RWPE1 (cell line): ENCODE measurements at regions not wholly inside any gene's neighbourhood (a gene's known extent, or its start where the extent isn't known, plus 50 kb on each side); places are given as distances from the start of the nearest gene placed in this dataset.

Experiments used
- CTCF ChIA-PET: fragments of 350-600 bp; sonication (Branson Sonifier 250); formaldehyde crosslinking; extraction: SDS; loops from one replicate; lab custom pipeline; 2021; lab: Yijun Ruan, JAX
- POLR2A ChIA-PET: fragments of 400-600 bp; formaldehyde crosslinking; extraction: SDS; loops from one replicate; lab custom pipeline; 2020; ENCODE audit warnings: antibody characterized with exemption; ENCODE audit not compliant: low non-redundant PET; lab: Yijun Ruan, JAX
- DNase-seq: peaks from one replicate; pipeline ENCODE4 v3.0.0; 2012; ENCODE audit warnings: low spot score
- H3K27ac ChIP-seq: fragments of 450-650 bp; 2 replicates; pipeline ENCODE4 v1.5.1; 2017
- CTCF ChIP-seq: fragments of 450-650 bp; conservative IDR thresholded peaks from 2 replicates; pipeline ENCODE4 v1.5.1; 2017; ENCODE audit warnings: low read depth, mild to moderate bottlenecking

- no peak for DNase-seq
- ChIA-PET POLR2A (no interaction called here), CTCF (no interaction called here)
- TF ChIP-seq CTCF = no peak
- H3K27ac ChIP-seq = no peak overlapping the region
Observed at GRCh38 chr7:97576043-97576442, 155.8 kb upstream of the TAC1 start.

GRCh38 chr7:97578225-97578624 lies 153.7 kb upstream of the TAC1 start:
- H3K27ac ChIP-seq = no peak overlapping the region
- ChIA-PET POLR2A (no interaction called here), CTCF (no interaction called here)
- DNase-seq = no peak
- TF ChIP-seq CTCF = no peak

GRCh38 chr7:97580205-97580604 lies 151.7 kb upstream of the TAC1 start:
- POLR2A ChIA-PET = no interaction called here
- no peak for DNase-seq
- TF ChIP-seq CTCF = no peak
- H3K27ac ChIP-seq = no peak overlapping the region
- CTCF ChIA-PET = no interaction called here

GRCh38 chr7:97595439-97595838 lies 136.4 kb upstream of the TAC1 start:
- no peak for TF ChIP-seq CTCF
- H3K27ac ChIP-seq = no peak overlapping the region
- CTCF ChIA-PET = no interaction called here
- no peak for DNase-seq
- POLR2A ChIA-PET = no interaction called here

- ChIA-PET POLR2A (no interaction called here), CTCF (no interaction called here)
- DNase-seq = no peak
- no peak overlapping the region for H3K27ac ChIP-seq
- no peak for TF ChIP-seq CTCF
Observed at GRCh38 chr7:97601931-97602457, 129.9 kb upstream of the TAC1 start.

- TF ChIP-seq CTCF = no peak
- CTCF ChIA-PET = no interaction called here
Observed at GRCh38 chr7:97620495-97620894, 111.4 kb upstream of the TAC1 start.

GRCh38 chr7:97623333-97623732 lies 108.6 kb upstream of the TAC1 start:
- CTCF ChIA-PET = no interaction called here
- POLR2A ChIA-PET = no interaction called here
- no peak overlapping the region for H3K27ac ChIP-seq
- no peak for TF ChIP-seq CTCF
- DNase-seq = no peak

More at GRCh38 chr7:97620495-97620894, 111.4 kb upstream of the TAC1 start:
- POLR2A ChIA-PET = no interaction called here
- no peak for DNase-seq
- H3K27ac ChIP-seq = no peak overlapping the region
